Myocyte (in vitro differentiated cells): ENCODE measurements at regions not wholly inside any gene's neighbourhood (a gene's known extent, or its start where the extent isn't known, plus 50 kb on each side); places are given as distances from the start of the nearest gene placed in this dataset.

ENCODE experiments used
- DNase-seq: peaks from one replicate; pipeline ENCODE4 v3.0.0-alpha.2; 2012; ENCODE audit warnings: low read depth

GRCh38 chr9:134227451-134228411 is 63.4 kb upstream of the RNU6ATAC start:
- no peak for DNase-seq

- DNase-seq: no peak
Observed at GRCh38 chr9:134228649-134229048, 64.3 kb upstream of the RNU6ATAC start.

- peak; percentile 64 for DNase-seq
Observed at GRCh38 chr9:134229466-134230091, 65.2 kb upstream of the RNU6ATAC start.

- DNase-seq: no peak
Observed at GRCh38 chr9:134230092-134230941, 66.0 kb upstream of the RNU6ATAC start.

- DNase-seq: no peak
Observed at GRCh38 chr9:134230942-134231325, 66.6 kb upstream of the RNU6ATAC start.

GRCh38 chr9:134231330-134231745 is 67.0 kb upstream of the RNU6ATAC start:
- no peak for DNase-seq

GRCh38 chr9:134231767-134232166 is 67.4 kb upstream of the RNU6ATAC start:
- no peak for DNase-seq

GRCh38 chr9:134233022-134233421 is 68.7 kb upstream of the RNU6ATAC start:
- no peak for DNase-seq

GRCh38 chr9:134234001-134234660 is 69.8 kb upstream of the RNU6ATAC start:
- no peak for DNase-seq

GRCh38 chr9:134234687-134235359 is 70.5 kb upstream of the RNU6ATAC start:
- no peak for DNase-seq

GRCh38 chr9:134235366-134235765 is 71.0 kb upstream of the RNU6ATAC start:
- DNase-seq: no peak

GRCh38 chr9:134236001-134236421 is 71.6 kb upstream of the RNU6ATAC start:
- peak; percentile 46 for DNase-seq

GRCh38 chr9:134236935-134237629 is 72.7 kb upstream of the RNU6ATAC start:
- no peak for DNase-seq

- DNase-seq: no peak
Observed at GRCh38 chr9:134237630-134238265, 73.4 kb upstream of the RNU6ATAC start.

GRCh38 chr9:134239130-134239903 is 75.0 kb upstream of the RNU6ATAC start:
- DNase-seq: no peak

- no peak for DNase-seq
Observed at GRCh38 chr9:134239939-134240338, 75.6 kb upstream of the RNU6ATAC start.

- DNase-seq: no peak
Observed at GRCh38 chr9:134240361-134240760, 76.0 kb upstream of the RNU6ATAC start.

- no peak for DNase-seq
Observed at GRCh38 chr9:134242706-134243105, 78.3 kb upstream of the RNU6ATAC start.
